Heart left ventricle (tissue), 13 donors: ENCODE measurements at regions not wholly inside any gene's neighbourhood (a gene's known extent, or its start where the extent isn't known, plus 50 kb on each side); places are given as distances from the start of the nearest gene placed in this dataset.

Source experiments
- CTCF ChIP-seq, 12 donors: fragments of 200-600 bp; sonication (generic) in 4 of 12; IDR thresholded peaks; one replicate each; pipeline versions ENCODE4 v1.5.0 to v1.8.0; 2018 to 2022; ENCODE audit warnings: antibody characterized with exemption in 12 of 12, mild to moderate bottlenecking in 5 of 12
- POLR2A ChIP-seq, 2 donors: fragments of 450-650 bp; IDR thresholded peaks; one replicate each; pipeline ENCODE4 v1.6.1; 2017; ENCODE audit warnings: antibody characterized with exemption in 2 of 2, mild to moderate bottlenecking in 2 of 2, moderate library complexity in 2 of 2
- donor health status: ischemic (EF 13 %, LVEDD 7.1; RV severe dilation, severe dysfunction).
- donor health status: DM: no; HTN: yes; CAD: no.
- donor health status: DM: no; HTN: no; CAD: no.
- donor health status: ischemic (EF 25% LVEDD 6.9; RV normal size, moderate dysfunction).
- donor health status: ischemic (EF 25% LVEDD 5.7; RV mildly dilated, moderate dysfunction).
- donor health status: ischemic (EF 35%, LVEDD 5.7; RV mildly dilated, moderate dysfunction).
- donor health status: nonischemic (EF 11% LVEDD 7.7; RV severe dilation, severe dysfunction).
- donor health status: DM: yes; HTN: yes; CAD: no.
- donor health status: PGD.
- donor health status: ischemic (EF 29% LVEDD 5.4; RV normal size, mild dysfunction).
- donor health status: nonischemic (EF 23%, LVEDD 6.1; RV moderate dilation, normal function).

GRCh38 chr4:155495572-155496293, 119.0 kb upstream of the MAP9 start:
- TF ChIP-seq CTCF (IDR thresholded peaks at IDR 0.05) (no peak), POLR2A (IDR thresholded peaks at IDR 0.05) (no peak)
